Lower leg skin (tissue), 4 donors: ENCODE measurements at regions not wholly inside any gene's neighbourhood (a gene's known extent, or its start where the extent isn't known, plus 50 kb on each side); places are given as distances from the start of the nearest gene placed in this dataset.

Source experiments
- DNase-seq, 2 donors: peaks; one replicate each; pipeline ENCODE4 v3.0.0-alpha.2; 2019; ENCODE audit warnings: low spot score in 2 of 2
- H3K4me3 ChIP-seq: fragments of 200-600 bp; sonication (generic); 2 replicates; pipeline ENCODE4 v1.5.1; 2017; ENCODE audit warnings: mild to moderate bottlenecking, low read depth; ENCODE audit not compliant: poor library complexity, severe bottlenecking
- POLR2A ChIP-seq, 2 donors: fragments of 450-650 bp; IDR thresholded peaks; one replicate each; pipeline ENCODE4 v1.6.1; 2016 to 2017; ENCODE audit warnings: antibody characterized with exemption in 2 of 2, mild to moderate bottlenecking in 1 of 2, moderate library complexity in 1 of 2
- WGBS, 2 donors: methylation state at CpG; one replicate each; pipeline ENCODE4 v1.1.5; 2018; 5-methylcytosine and 5-hydroxymethylcytosine counted together
- intact Hi-C: fragments of 100-400 bp; cut with DNase I; formaldehyde crosslinking; loops from one replicate; pipeline ENCODE4 v1.15.0; 2023; ENCODE audit warnings: low total_unique reads
- TF ChIP-seq, protein P1 (sequence below), 3 donors: fragments of 450-650 bp; IDR thresholded peaks; one replicate each; pipeline ENCODE4 v1.5.1; 2016; ENCODE audit warnings: antibody characterized with exemption in 3 of 3, mild to moderate bottlenecking in 3 of 3, moderate library complexity in 2 of 3

DNA sequence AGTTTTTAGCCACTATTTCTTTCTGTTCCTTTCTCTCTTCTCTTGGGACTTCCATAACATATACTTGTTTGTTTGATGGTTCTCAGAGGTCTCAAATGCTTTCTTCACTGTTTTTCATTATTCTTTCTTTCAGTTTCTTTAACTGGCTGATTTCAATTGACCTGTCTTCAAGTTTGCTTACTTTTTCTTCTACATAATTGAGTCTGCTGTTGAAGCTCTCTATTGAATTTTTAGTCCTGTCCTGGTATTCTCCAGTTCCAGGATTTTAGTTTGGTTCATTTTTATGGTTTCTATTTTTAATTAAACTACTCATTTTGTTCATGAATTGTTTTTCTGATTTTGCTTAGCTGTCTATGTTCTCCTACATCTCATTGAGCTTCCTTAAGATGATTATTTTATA lies 1305.3 kb upstream of the CELF2 start:
- H3K4me3 ChIP-seq, result no peak overlapping the region
- intact Hi-C loops, result no loop called here
- no peak for DNase-seq
- TF ChIP-seq, protein P1, sequence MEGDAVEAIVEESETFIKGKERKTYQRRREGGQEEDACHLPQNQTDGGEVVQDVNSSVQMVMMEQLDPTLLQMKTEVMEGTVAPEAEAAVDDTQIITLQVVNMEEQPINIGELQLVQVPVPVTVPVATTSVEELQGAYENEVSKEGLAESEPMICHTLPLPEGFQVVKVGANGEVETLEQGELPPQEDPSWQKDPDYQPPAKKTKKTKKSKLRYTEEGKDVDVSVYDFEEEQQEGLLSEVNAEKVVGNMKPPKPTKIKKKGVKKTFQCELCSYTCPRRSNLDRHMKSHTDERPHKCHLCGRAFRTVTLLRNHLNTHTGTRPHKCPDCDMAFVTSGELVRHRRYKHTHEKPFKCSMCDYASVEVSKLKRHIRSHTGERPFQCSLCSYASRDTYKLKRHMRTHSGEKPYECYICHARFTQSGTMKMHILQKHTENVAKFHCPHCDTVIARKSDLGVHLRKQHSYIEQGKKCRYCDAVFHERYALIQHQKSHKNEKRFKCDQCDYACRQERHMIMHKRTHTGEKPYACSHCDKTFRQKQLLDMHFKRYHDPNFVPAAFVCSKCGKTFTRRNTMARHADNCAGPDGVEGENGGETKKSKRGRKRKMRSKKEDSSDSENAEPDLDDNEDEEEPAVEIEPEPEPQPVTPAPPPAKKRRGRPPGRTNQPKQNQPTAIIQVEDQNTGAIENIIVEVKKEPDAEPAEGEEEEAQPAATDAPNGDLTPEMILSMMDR (IDR thresholded peaks at IDR 0.05), result no peak
- no peak for TF ChIP-seq POLR2A (IDR thresholded peaks at IDR 0.05)

DNA sequence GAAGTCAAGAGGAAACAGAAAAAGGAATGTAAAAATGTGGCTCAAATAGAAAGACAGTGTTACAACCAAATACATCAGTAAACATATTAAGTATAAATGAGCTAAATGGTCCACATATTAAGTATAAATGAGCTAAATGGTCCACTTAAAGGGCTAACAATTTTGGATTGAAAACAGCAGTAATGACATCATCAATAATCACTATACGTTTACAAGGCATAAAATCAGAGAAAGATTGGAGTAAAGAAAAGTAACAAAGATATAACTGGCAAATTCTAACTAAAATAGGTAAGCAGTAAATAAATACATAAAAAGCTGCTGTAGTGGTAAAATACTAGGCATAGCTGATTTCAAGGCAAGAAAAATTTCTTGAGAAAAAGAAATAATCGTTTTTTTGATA lies 1298.4 kb upstream of the CELF2 start:
- intact Hi-C loops, result no loop called here
- DNase-seq, result no peak
- no peak overlapping the region for H3K4me3 ChIP-seq
- TF ChIP-seq, protein P1 (IDR thresholded peaks at IDR 0.05), result no peak
- no peak for TF ChIP-seq POLR2A (IDR thresholded peaks at IDR 0.05)
- WGBS, 2 donors, result 75 to 76% methylated on average over 2 of the region's 2 CpGs

DNA sequence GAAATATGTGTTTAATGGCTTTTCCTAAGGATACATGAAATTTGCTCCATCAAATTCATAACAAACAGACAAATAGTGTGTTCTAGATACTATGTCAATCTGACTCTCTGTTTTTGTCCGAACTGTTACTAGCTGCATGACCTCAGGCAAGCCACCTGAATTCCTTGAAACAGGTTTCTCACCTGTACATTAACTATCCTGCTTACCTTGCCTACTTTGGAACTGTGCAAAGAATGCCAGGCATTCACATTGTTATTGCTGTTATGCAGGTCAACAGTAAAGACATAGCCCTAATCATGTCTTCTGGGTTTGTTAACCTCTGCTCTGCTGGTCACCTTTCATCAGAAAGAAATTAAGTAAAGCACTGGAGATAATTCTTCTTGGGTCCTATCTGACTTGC lies 1283.9 kb upstream of the CELF2 start:
- 25 to 40% methylated on average over 1 of the region's 1 CpG for WGBS, 2 donors
- no peak overlapping the region for H3K4me3 ChIP-seq
- intact Hi-C loops, result no loop called here
- no peak for TF ChIP-seq POLR2A (IDR thresholded peaks at IDR 0.05)
- TF ChIP-seq, protein P1 (IDR thresholded peaks at IDR 0.05), result no peak
- no peak for DNase-seq

DNA sequence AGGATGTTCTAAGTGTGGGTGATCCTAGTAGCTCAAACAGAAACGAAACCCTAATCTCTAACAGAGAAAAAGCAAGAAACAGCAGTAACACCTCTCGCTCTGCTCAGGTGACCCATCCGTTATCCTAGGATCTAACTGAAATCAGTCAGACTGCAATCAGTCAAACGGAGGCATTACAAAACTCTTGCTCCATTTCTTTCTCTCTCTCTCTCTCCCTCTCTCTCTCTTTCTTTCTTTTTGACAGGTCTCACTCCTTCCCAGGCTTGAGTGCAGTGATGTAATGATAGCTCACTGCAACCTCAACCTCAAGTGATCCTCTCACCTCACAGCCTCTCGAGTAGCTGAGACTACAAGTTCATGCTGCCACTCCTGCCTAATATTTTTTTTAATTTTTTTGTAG lies 1283.5 kb upstream of the CELF2 start:
- 58 to 65% methylated on average over 5 of the region's 5 CpGs for WGBS, 2 donors
- TF ChIP-seq, protein P1 (IDR thresholded peaks at IDR 0.05), result no peak
- TF ChIP-seq POLR2A (IDR thresholded peaks at IDR 0.05), result no peak
- intact Hi-C loops, result no loop called here
- no peak overlapping the region for H3K4me3 ChIP-seq
- DNase-seq, result no peak

DNA sequence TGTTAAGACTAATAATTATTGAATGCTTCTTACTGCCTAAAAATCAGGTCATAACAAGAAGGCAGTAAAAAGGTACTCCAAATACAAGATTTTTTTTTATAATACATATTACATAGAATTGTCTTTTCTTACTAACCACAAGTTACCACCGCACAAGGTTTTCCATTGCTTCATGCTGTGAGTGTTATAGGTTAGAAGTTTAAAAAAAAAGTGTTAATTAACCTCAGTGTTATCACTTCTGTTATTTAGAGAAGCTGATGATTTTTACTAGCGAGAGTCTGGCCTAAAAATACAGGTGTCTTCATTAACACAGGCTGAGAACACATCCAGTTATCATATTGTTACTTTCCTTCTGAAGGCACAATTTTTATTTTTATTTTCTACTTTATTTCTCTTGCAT lies 1281.9 kb upstream of the CELF2 start:
- no peak overlapping the region for H3K4me3 ChIP-seq
- TF ChIP-seq, protein P1 (IDR thresholded peaks at IDR 0.05), result no peak
- TF ChIP-seq POLR2A (IDR thresholded peaks at IDR 0.05), result no peak
- intact Hi-C loops, result no loop called here
- DNase-seq, result no peak
- WGBS, 2 donors, result 88 to 91% methylated on average over 2 of the region's 2 CpGs

DNA sequence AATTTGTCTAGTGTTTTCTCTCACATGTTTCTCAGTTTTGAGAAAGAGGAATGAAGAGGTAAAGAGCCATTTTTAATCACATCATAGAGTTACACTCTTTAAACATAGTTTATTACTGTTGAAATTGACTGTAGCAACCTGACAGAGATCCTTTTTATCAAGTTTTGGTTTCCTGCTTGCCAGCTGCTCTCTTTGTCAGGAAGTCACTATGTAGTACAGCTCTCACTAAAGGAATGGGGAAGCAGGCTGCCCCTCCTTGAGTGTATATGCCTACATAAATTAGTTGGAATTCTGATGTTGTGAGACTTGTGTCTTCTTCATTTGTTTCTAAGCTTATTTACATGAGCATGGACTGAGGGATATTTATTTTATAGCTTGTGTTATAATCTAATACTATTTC lies 1274.0 kb upstream of the CELF2 start:
- H3K4me3 ChIP-seq, result no peak overlapping the region
- no peak for TF ChIP-seq POLR2A (IDR thresholded peaks at IDR 0.05)
- TF ChIP-seq, protein P1 (IDR thresholded peaks at IDR 0.05), result no peak
- intact Hi-C loops, result no loop called here
- no peak for DNase-seq
